GM12878 (cell line): ENCODE measurements at regions not wholly inside any gene's neighbourhood (a gene's known extent, or its start where the extent isn't known, plus 50 kb on each side); places are given as distances from the start of the nearest gene placed in this dataset.

Experiments
- ATF2 ChIP-seq: IDR thresholded peaks from 2 replicates; pipeline ENCODE4 v1.6.1; 2012; ENCODE audit warnings: low read length, inconsistent platforms
- E2F8 ChIP-seq: fragments of 450-650 bp; IDR thresholded peaks from 2 replicates; pipeline ENCODE4 v1.6.1; 2018; ENCODE audit warnings: mild to moderate bottlenecking, low read depth, moderate library complexity; ENCODE audit not compliant: partially characterized antibody
- EZH2 ChIP-seq: IDR thresholded peaks from 2 replicates; pipeline ENCODE4 v1.6.1; 2012; ENCODE audit warnings: low read depth, mild to moderate bottlenecking, control low read depth, inconsistent platforms, low read length, borderline replicate concordance; ENCODE audit not compliant: control insufficient read depth
- TCF7 ChIP-seq: IDR thresholded peaks from 2 replicates; pipeline ENCODE4 v1.6.1; 2014; ENCODE audit warnings: antibody characterized with exemption, borderline replicate concordance
- ZNF687 ChIP-seq: fragments of 450-650 bp; IDR thresholded peaks from 2 replicates; pipeline ENCODE4 v1.6.1; 2017; ENCODE audit warnings: mild to moderate bottlenecking, moderate library complexity

DNA sequence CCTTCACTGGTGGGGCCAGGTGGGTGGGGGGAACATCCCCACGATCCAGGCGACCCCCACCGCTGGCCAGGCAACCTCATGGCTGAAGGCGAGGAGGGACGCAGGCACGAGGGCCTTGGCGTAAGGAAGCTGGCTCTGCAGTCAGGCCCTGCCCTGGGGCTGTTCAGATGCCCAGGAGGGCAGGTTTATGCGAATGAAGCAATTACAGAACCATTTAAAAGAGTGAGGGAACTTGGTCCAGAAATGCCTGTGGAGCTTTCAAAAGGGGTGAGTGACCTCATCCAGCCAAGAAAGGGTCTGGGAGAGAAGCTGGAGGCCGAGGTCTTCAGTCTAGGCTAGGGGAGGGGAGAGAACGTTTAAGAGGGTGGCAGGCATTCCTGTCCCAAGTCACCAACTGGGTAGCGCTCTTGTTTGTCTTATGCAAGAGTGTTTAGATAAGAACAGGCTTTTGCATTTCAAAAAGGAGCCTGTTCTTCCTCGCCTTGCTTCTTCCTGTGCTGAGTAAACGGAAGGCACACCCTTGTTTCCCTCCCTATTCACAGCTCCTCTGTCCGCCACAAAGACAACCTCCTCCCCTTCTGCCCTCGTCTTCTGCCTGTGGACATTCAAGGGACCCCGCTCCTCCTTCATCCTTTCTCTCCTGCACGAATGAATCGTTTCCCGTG, 183.5 kb upstream of the SDK2 start (continued):
- TF ChIP-seq EZH2 (no peak), ZNF687 (no peak), TCF7 (no peak), ATF2 (no peak), E2F8 (no peak)
